LHCN-M2 (cell line): ENCODE measurements at regions not wholly inside any gene's neighbourhood (a gene's known extent, or its start where the extent isn't known, plus 50 kb on each side); places are given as distances from the start of the nearest gene placed in this dataset.
"Not testable (repeated sequence)": the region's sequence is repeated elsewhere in the genome, so short reads cannot be mapped to it uniquely, and the experiment has no call there.

ENCODE experiments used
- DNase-seq: peaks from one replicate; pipeline ENCODE4 v3.0.0-alpha.2; 2012; ENCODE audit warnings: low read depth

GRCh38 chr3:107209302-107209990 is 167.8 kb upstream of the CCDC54 start:
- DNase-seq, result no peak

GRCh38 chr3:107211608-107212007 is 165.6 kb upstream of the CCDC54 start:
- DNase-seq, result no peak

- no peak for DNase-seq
Observed at GRCh38 chr3:107212618-107213017, 164.6 kb upstream of the CCDC54 start.

- DNase-seq, result no peak
Observed at GRCh38 chr3:107213044-107213669, 164.1 kb upstream of the CCDC54 start.

GRCh38 chr3:107216229-107216628 is 161.0 kb upstream of the CCDC54 start:
- no peak for DNase-seq

- DNase-seq, result peak; percentile 97
Observed at GRCh38 chr3:107216711-107217110, 160.5 kb upstream of the CCDC54 start.

- DNase-seq, result peak; percentile 95
Observed at GRCh38 chr3:107217172-107217571, 160.1 kb upstream of the CCDC54 start.

GRCh38 chr3:107218864-107219269 is 158.4 kb upstream of the CCDC54 start:
- DNase-seq, result no peak

GRCh38 chr3:107220538-107220937 is 156.7 kb upstream of the CCDC54 start:
- DNase-seq, result peak; percentile 56

- peak; percentile 75 for DNase-seq
Observed at GRCh38 chr3:107221856-107222255, 155.4 kb upstream of the CCDC54 start.

GRCh38 chr3:107222907-107223306 is 154.3 kb upstream of the CCDC54 start:
- DNase-seq, result peak; percentile 86

GRCh38 chr3:107224026-107224596 is 153.1 kb upstream of the CCDC54 start:
- DNase-seq, result no peak

GRCh38 chr3:107227091-107227490 is 150.1 kb upstream of the CCDC54 start:
- peak; percentile 70 for DNase-seq

- not testable (repeated sequence) for DNase-seq
Observed at GRCh38 chr3:107233877-107234276, 143.4 kb upstream of the CCDC54 start.

GRCh38 chr3:107235193-107235927 is 141.9 kb upstream of the CCDC54 start:
- DNase-seq, result no peak

GRCh38 chr3:107235928-107236315 is 141.3 kb upstream of the CCDC54 start:
- DNase-seq, result peak; percentile 92

GRCh38 chr3:107236655-107237337 is 140.4 kb upstream of the CCDC54 start:
- DNase-seq, result no peak

GRCh38 chr3:107238787-107239186 is 138.5 kb upstream of the CCDC54 start:
- no peak for DNase-seq

GRCh38 chr3:107239703-107240102 is 137.5 kb upstream of the CCDC54 start:
- DNase-seq, result no peak

- DNase-seq, result peak; percentile 80
Observed at GRCh38 chr3:107240183-107241091, 136.8 kb upstream of the CCDC54 start.

- DNase-seq, result peak; percentile 46
Observed at GRCh38 chr3:107241217-107241616, 136.0 kb upstream of the CCDC54 start.
